GM21737 (cell line): ENCODE measurements at regions not wholly inside any gene's neighbourhood (a gene's known extent, or its start where the extent isn't known, plus 50 kb on each side); places are given as distances from the start of the nearest gene placed in this dataset.
"Not testable (repeated sequence)": the region's sequence is repeated elsewhere in the genome, so short reads cannot be mapped to it uniquely, and the experiment has no call there.

Source experiments
- ATAC-seq: cut with Tn5 transposase; IDR thresholded peaks from one replicate; pipeline ENCODE4 v1.9.1; 2021; ENCODE audit warnings: mild to moderate bottlenecking, moderate library complexity; ENCODE audit not compliant: unreplicated experiment

GRCh38 chr7:156397249-156397648 is 243.3 kb upstream of the RNF32 start:
- ATAC-seq, result no peak

- ATAC-seq, result no peak
Measured at GRCh38 chr7:156389116-156389692, 251.4 kb upstream of the RNF32 start.

GRCh38 chr7:156386097-156386496 is 254.5 kb upstream of the RNF32 start:
- no peak for ATAC-seq

GRCh38 chr7:156384706-156385105 is 255.9 kb upstream of the RNF32 start:
- no peak for ATAC-seq

GRCh38 chr7:156383526-156383925 is 257.0 kb upstream of the RNF32 start:
- no peak for ATAC-seq

- ATAC-seq, result no peak
Measured at GRCh38 chr7:156380261-156380660, 260.3 kb upstream of the RNF32 start.

DNA sequence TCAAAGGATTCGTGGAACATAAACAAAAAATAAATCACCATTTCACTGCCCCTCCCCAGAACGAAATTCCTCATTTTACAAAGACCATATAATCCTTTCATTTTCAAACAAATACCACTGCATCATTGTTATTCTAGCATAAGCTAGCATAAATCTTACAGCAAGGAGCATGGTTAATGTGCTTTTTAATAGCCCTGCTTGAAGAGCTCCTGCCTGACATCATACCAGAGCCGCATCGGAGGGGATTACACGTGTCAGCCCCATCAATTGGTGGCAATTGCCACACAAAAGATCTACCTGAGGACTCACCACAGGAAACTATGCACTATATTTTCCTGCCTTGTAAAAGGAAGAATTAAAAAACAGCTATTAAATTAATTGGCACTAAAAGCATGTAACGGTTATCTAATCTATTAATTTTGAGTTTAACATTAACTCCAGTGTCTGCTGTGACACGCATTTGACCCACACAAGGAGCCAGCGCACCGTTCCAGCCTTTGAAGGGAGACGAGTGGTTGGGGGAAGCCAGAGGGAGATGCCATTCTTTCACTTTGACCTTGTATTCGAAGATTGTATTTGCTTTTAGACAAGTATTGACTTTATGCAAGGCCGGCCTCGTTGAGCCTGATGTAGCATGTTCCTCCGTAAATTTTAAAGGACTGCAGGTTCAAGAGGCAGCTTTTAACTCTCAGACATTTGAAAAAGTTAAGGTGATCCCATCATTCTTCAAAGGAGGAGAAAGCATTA is 261.1 kb upstream of the RNF32 start:
- ATAC-seq, result no peak

GRCh38 chr7:156378806-156379205 is 261.8 kb upstream of the RNF32 start:
- ATAC-seq, result no peak

- ATAC-seq, result no peak
Measured at GRCh38 chr7:156376317-156376716, 264.3 kb upstream of the RNF32 start.

- no peak for ATAC-seq
Measured at GRCh38 chr7:156374335-156374734, 266.2 kb upstream of the RNF32 start.

GRCh38 chr7:156369929-156370328 is 270.6 kb upstream of the RNF32 start:
- ATAC-seq, result not testable (repeated sequence)

- ATAC-seq, result no peak
Measured at GRCh38 chr7:156368053-156368843, 272.3 kb upstream of the RNF32 start.

GRCh38 chr7:156363751-156364150 is 276.8 kb upstream of the RNF32 start:
- ATAC-seq, result no peak

DNA sequence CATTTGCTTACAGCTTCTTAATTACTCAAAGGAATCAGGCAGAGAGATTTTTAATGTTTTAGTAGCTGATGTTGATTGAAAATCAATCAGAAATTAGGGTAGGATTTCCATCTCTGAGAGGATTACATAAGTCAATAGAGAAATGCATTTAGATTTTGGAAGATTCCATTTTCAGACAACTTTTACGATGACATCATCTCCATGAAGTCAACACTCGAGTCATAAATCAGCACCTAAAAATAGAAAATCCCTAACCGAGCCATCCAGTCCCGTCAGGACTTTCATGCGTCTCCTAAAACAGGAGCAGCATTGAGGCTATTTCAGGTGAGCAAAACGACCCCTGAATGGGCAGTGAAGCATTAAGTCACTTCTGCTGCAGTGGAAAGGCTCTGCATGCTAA is 279.7 kb upstream of the RNF32 start:
- no peak for ATAC-seq

- ATAC-seq, result no peak
Measured at GRCh38 chr7:156356551-156356950, 284.0 kb upstream of the RNF32 start.

GRCh38 chr7:156353352-156353751 is 287.2 kb upstream of the RNF32 start:
- no peak for ATAC-seq

DNA sequence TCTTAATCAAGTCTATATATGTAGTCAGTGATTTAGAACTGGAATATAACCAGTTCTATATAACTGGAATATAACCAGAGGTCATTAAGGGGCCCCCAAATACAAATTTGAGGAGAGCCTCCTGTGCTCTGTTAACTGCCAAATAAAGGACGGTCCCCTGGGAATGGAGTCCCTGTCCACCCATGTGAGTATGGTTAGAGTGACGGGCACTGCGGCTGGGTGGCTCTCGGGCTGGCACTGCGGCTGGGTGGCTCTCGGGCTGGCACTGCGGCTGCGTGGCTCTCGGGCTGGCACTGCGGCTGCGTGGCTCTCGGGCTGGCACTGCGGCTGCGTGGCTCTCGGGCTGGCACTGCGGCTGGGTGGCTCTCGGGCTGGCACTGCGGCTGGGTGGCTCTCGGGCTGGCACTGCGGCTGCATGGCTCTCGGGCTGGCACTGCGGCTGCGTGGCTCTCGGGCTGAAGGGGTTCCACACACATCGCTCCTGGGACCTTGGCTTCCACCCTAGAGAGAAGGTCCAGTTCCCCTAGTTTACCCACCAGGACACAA is 292.8 kb upstream of the RNF32 start:
- ATAC-seq, result not testable (repeated sequence)

GRCh38 chr7:156347132-156347531 is 293.4 kb upstream of the RNF32 start:
- ATAC-seq, result no peak

GRCh38 chr7:156344595-156344994 is 296.0 kb upstream of the RNF32 start:
- no peak for ATAC-seq

- no peak for ATAC-seq
Measured at GRCh38 chr7:156334636-156335035, 305.9 kb upstream of the RNF32 start.

- ATAC-seq, result no peak
Measured at GRCh38 chr7:156327916-156328315, 312.7 kb upstream of the RNF32 start.

DNA sequence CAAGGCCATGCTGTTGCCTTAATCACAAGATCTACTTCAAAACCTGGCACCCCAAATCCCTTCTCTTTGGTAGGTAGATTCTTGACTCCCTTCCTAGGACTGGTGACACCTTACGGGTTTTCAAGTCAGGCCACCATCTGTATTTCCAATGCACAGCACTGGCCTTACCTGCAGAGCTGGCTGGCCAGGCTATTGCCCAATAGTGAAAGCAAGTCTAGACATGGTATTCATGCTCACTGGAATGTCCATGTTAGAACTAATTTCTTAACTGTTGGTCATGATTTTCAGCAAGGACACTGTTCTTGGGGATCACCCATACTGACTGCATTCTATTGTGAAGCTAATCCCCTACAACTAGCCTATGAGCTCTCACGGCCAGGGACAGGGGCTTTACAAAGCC is 313.1 kb upstream of the RNF32 start:
- ATAC-seq, result no peak
